Gastrocnemius medialis (tissue), 4 donors: ENCODE measurements at regions not wholly inside any gene's neighbourhood (a gene's known extent, or its start where the extent isn't known, plus 50 kb on each side); places are given as distances from the start of the nearest gene placed in this dataset.

ENCODE experiments used
- CTCF ChIP-seq, 5 experiments: fragments of 450-650 bp in 3 of 5; fragments of 200-600 bp in 2 of 5; sonication (generic) in 2 of 5; IDR thresholded peaks in 4 of 5; conservative IDR thresholded peaks in 1 of 5; 1 replicate in 4 of 5; 2 replicates in 1 of 5; pipeline ENCODE4 v1.5.1; 2016 to 2019; ENCODE audit warnings: antibody characterized with exemption in 5 of 5, mild to moderate bottlenecking in 3 of 5, moderate library complexity in 3 of 5
- POLR2A ChIP-seq, 2 donors: fragments of 450-650 bp; IDR thresholded peaks; one replicate each; pipeline ENCODE4 v1.6.1; 2017; ENCODE audit warnings: antibody characterized with exemption in 2 of 2, mild to moderate bottlenecking in 2 of 2, moderate library complexity in 2 of 2

GRCh38 chr3:34077417-34078195 lies 279.2 kb downstream of the PDCD6IP start:
- TF ChIP-seq CTCF (IDR thresholded peaks at IDR 0.05 in 4 of 5, conservative IDR thresholded peaks at IDR 0.05 in 1 of 5), result no peak
- no peak for TF ChIP-seq POLR2A (IDR thresholded peaks at IDR 0.05)
